ENCODE measurements at regions not wholly inside any gene's neighbourhood (a gene's known extent, or its start where the extent isn't known, plus 50 kb on each side); places are given as distances from the start of the nearest gene placed in this dataset.

DNA sequence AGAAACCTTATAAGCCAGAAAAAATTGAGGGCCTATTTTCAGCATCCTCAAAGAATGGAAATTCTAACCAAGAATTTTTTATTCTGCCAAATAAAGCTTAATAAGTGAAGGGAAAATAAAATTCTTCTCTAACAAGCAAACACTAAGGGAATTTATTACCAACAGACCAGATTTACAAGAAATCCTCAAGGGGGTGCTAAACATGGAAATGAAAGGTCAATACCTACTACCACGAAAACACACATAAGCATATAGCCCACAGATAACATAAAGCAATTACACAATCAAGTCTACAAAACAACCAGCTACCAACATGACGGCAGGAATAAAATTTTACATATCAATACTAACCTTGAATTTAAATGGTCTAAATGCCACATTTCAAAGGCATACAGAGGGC lies 883.5 kb downstream of the SI start:
- H2AFZ ChIP-seq (ENCODE audit: low read depth), result no peak overlapping the region
- H3K4me2 ChIP-seq, result no peak overlapping the region
- WGBS (ENCODE audit: low lambda C conversion rate), result 46% methylated on average over 2 of the region's 2 CpGs
- H3K36me3 ChIP-seq (replicated peaks in 1 of 2; ENCODE audit: control insufficient read depth in 1 of 2, insufficient read depth in 2 of 2, low read length in 1 of 2), result peaks cover 0 to 2% of the 10 kb centered on the region in 2 experiments
- POLR2A ChIA-PET, result no interaction called here
- TF ChIP-seq YY1 (IDR thresholded peaks at IDR 0.05; ENCODE audit: low read depth), result no peak
- no peak for TF ChIP-seq TEAD4 (IDR thresholded peaks at IDR 0.05; ENCODE audit: borderline replicate concordance, insufficient read depth)
- no peak for TF ChIP-seq MEF2A (IDR thresholded peaks at IDR 0.05; ENCODE audit: borderline replicate concordance, low read depth)
- TF ChIP-seq RXRA (IDR thresholded peaks at IDR 0.05; ENCODE audit: borderline replicate concordance, low read depth), result no peak
- TF ChIP-seq, protein P1, sequence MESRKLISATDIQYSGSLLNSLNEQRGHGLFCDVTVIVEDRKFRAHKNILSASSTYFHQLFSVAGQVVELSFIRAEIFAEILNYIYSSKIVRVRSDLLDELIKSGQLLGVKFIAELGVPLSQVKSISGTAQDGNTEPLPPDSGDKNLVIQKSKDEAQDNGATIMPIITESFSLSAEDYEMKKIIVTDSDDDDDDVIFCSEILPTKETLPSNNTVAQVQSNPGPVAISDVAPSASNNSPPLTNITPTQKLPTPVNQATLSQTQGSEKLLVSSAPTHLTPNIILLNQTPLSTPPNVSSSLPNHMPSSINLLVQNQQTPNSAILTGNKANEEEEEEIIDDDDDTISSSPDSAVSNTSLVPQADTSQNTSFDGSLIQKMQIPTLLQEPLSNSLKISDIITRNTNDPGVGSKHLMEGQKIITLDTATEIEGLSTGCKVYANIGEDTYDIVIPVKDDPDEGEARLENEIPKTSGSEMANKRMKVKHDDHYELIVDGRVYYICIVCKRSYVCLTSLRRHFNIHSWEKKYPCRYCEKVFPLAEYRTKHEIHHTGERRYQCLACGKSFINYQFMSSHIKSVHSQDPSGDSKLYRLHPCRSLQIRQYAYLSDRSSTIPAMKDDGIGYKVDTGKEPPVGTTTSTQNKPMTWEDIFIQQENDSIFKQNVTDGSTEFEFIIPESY (IDR thresholded peaks at IDR 0.05; ENCODE audit: borderline replicate concordance, low read depth), result no peak
- TF ChIP-seq, protein P2, sequence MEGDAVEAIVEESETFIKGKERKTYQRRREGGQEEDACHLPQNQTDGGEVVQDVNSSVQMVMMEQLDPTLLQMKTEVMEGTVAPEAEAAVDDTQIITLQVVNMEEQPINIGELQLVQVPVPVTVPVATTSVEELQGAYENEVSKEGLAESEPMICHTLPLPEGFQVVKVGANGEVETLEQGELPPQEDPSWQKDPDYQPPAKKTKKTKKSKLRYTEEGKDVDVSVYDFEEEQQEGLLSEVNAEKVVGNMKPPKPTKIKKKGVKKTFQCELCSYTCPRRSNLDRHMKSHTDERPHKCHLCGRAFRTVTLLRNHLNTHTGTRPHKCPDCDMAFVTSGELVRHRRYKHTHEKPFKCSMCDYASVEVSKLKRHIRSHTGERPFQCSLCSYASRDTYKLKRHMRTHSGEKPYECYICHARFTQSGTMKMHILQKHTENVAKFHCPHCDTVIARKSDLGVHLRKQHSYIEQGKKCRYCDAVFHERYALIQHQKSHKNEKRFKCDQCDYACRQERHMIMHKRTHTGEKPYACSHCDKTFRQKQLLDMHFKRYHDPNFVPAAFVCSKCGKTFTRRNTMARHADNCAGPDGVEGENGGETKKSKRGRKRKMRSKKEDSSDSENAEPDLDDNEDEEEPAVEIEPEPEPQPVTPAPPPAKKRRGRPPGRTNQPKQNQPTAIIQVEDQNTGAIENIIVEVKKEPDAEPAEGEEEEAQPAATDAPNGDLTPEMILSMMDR (IDR thresholded peaks at IDR 0.05), result no peak
- TF ChIP-seq POLR2AphosphoS5 (IDR thresholded peaks at IDR 0.05; ENCODE audit: low read depth, low read length), result no peak
- no peak for TF ChIP-seq FOXJ3 (CRISPR knock-in tag; IDR thresholded peaks at IDR 0.05)
- TF ChIP-seq EP300 (IDR thresholded peaks at IDR 0.05; ENCODE audit: borderline replicate concordance in 1 of 2, low read depth in 1 of 2, low read length in 1 of 2), result no peak
- no peak for TF ChIP-seq MXI1 (IDR thresholded peaks at IDR 0.05; ENCODE audit: low read depth, low read length)
- no peak for TF ChIP-seq SIN3A (IDR thresholded peaks at IDR 0.05; ENCODE audit: borderline replicate concordance, low read depth, low read length)
- TF ChIP-seq SMC3 (IDR thresholded peaks at IDR 0.05; ENCODE audit: low read depth, low read length), result no peak
- no peak for TF ChIP-seq FOSL2 (IDR thresholded peaks at IDR 0.05; ENCODE audit: borderline replicate concordance, low read depth)
- no peak for TF ChIP-seq EZH2phosphoT487 (IDR thresholded peaks at IDR 0.05; ENCODE audit: borderline replicate concordance, low read depth)
- TF ChIP-seq, protein P3, sequence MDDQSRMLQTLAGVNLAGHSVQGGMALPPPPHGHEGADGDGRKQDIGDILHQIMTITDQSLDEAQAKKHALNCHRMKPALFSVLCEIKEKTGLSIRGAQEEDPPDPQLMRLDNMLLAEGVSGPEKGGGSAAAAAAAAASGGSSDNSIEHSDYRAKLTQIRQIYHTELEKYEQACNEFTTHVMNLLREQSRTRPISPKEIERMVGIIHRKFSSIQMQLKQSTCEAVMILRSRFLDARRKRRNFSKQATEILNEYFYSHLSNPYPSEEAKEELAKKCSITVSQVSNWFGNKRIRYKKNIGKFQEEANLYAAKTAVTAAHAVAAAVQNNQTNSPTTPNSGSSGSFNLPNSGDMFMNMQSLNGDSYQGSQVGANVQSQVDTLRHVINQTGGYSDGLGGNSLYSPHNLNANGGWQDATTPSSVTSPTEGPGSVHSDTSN (IDR thresholded peaks at IDR 0.05), result no peak
- no peak for TF ChIP-seq GATA2 (CRISPR knock-in tag; IDR thresholded peaks at IDR 0.05)
- H3K4me3 ChIP-seq (ENCODE audit: low read depth in 2 of 2, low read length in 1 of 2), result no peak overlapping the region
- no peak overlapping the region for H3K9ac ChIP-seq
- CTCF ChIA-PET, result no interaction called here
- no peaks in the 10 kb centered on the region for H3K79me2 ChIP-seq (ENCODE audit: insufficient read depth)
- H3K9me3 ChIP-seq, result no peaks in the 10 kb centered on the region
- no peaks in the 10 kb centered on the region for H3K27me3 ChIP-seq (ENCODE audit: insufficient read depth)
- no peaks in the 10 kb centered on the region for H3F3A ChIP-seq (replicated peaks; ENCODE audit: insufficient read depth)
- H3K4me1 ChIP-seq (ENCODE audit: control insufficient read depth in 1 of 2, insufficient read depth in 2 of 2, low read depth in 1 of 2, low read length in 1 of 2), result no peaks in the 10 kb centered on the region
- H3K9me2 ChIP-seq, result no peaks in the 10 kb centered on the region
- DNase-seq, result no peak
- no peaks in the 10 kb centered on the region for H4K20me1 ChIP-seq (ENCODE audit: insufficient read depth)
- H3K27ac ChIP-seq (ENCODE audit: low read depth in 2 of 2, low read length in 1 of 2), result no peak overlapping the region

Measured in SK-N-SH (cell line).